ENCODE measurements at regions not wholly inside any gene's neighbourhood (a gene's known extent, or its start where the extent isn't known, plus 50 kb on each side); places are given as distances from the start of the nearest gene placed in this dataset.

GRCh38 chr9:2262386-2263071, 247.4 kb downstream of the SMARCA2 start:
- no peak for DNase-seq (ENCODE audit: low spot score)
- H3K27ac Mint-ChIP-seq (ENCODE audit: unreplicated experiment): no peak overlapping the region
- no peak overlapping the region for H3K4me3 Mint-ChIP-seq (ENCODE audit: unreplicated experiment)
- H3K4me1 Mint-ChIP-seq (ENCODE audit: unreplicated experiment): no peaks in the 10 kb centered on the region
- no peaks in the 10 kb centered on the region for H3K36me3 Mint-ChIP-seq (ENCODE audit: low read depth, unreplicated experiment)
- TF ChIP-seq, protein P1, sequence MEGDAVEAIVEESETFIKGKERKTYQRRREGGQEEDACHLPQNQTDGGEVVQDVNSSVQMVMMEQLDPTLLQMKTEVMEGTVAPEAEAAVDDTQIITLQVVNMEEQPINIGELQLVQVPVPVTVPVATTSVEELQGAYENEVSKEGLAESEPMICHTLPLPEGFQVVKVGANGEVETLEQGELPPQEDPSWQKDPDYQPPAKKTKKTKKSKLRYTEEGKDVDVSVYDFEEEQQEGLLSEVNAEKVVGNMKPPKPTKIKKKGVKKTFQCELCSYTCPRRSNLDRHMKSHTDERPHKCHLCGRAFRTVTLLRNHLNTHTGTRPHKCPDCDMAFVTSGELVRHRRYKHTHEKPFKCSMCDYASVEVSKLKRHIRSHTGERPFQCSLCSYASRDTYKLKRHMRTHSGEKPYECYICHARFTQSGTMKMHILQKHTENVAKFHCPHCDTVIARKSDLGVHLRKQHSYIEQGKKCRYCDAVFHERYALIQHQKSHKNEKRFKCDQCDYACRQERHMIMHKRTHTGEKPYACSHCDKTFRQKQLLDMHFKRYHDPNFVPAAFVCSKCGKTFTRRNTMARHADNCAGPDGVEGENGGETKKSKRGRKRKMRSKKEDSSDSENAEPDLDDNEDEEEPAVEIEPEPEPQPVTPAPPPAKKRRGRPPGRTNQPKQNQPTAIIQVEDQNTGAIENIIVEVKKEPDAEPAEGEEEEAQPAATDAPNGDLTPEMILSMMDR (IDR thresholded peaks at IDR 0.05; ENCODE audit: unreplicated experiment): no peak
- peaks cover 3% of the 10 kb centered on the region for H3K27me3 Mint-ChIP-seq (ENCODE audit: unreplicated experiment)
- H3K9me3 Mint-ChIP-seq (ENCODE audit: unreplicated experiment): no peaks in the 10 kb centered on the region

- Mint-ChIP-seq H3K27ac (ENCODE audit: unreplicated experiment) (no peak overlapping the region), H3K4me3 (ENCODE audit: unreplicated experiment) (no peak overlapping the region), H3K4me1 (ENCODE audit: unreplicated experiment) (no peaks in the 10 kb centered on the region), H3K36me3 (ENCODE audit: low read depth, unreplicated experiment) (no peaks in the 10 kb centered on the region), H3K27me3 (ENCODE audit: unreplicated experiment) (peaks cover 3% of the 10 kb centered on the region), H3K9me3 (ENCODE audit: unreplicated experiment) (no peaks in the 10 kb centered on the region)
- TF ChIP-seq, protein P1 (IDR thresholded peaks at IDR 0.05; ENCODE audit: unreplicated experiment): no peak
- no peak for DNase-seq (ENCODE audit: low spot score)
Measured at GRCh38 chr9:2263111-2263510, 248.0 kb downstream of the SMARCA2 start.

DNA sequence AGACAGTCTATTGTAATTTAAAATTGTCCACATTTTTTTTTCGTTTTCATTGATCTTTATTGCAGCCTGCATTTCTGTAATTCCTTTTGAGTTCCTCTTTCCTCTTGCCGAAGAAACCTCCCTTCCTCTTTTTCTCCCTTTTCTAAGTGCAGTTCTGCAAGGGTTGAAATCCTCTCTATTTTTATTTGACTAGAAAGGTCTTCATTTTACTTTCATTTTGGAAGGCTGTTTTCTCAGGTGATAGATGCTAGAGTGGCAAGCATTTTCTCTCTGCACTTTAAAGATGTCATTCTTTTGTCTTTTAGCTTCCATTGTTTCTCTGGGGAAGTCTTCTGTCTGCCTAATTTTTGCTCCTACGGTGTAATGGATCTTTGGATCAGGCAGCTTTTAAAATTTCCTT, 248.5 kb downstream of the SMARCA2 start:
- Mint-ChIP-seq H3K27ac (ENCODE audit: unreplicated experiment) (no peak overlapping the region), H3K36me3 (ENCODE audit: low read depth, unreplicated experiment) (no peaks in the 10 kb centered on the region)
- TF ChIP-seq, protein P1 (IDR thresholded peaks at IDR 0.05; ENCODE audit: unreplicated experiment): no peak

DNA sequence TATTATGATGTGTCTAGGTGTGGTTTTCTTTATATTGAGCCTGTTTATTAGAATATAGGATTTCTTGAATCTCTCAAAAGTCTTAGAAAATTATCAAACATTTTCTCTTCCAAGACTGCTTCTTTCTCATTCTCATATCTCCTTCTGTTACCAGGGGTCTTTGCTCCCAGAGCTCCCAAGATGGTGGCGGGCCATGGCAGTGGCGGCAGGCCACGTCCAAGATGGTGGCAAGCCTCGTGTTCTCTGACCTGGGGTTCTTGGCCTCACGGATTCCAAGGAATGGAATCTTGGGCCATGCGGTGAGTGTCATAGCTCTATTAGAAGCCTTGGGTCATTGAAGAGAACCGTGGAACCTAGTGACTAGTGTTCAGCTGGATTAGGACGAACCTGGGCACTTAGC, 248.9 kb downstream of the SMARCA2 start:
- H3K36me3 Mint-ChIP-seq (ENCODE audit: low read depth, unreplicated experiment): no peaks in the 10 kb centered on the region
- TF ChIP-seq, protein P1 (IDR thresholded peaks at IDR 0.05; ENCODE audit: unreplicated experiment): no peak
- no peak overlapping the region for H3K4me3 Mint-ChIP-seq (ENCODE audit: unreplicated experiment)
- peaks cover 3% of the 10 kb centered on the region for H3K27me3 Mint-ChIP-seq (ENCODE audit: unreplicated experiment)
- no peaks in the 10 kb centered on the region for H3K9me3 Mint-ChIP-seq (ENCODE audit: unreplicated experiment)
- no peaks in the 10 kb centered on the region for H3K4me1 Mint-ChIP-seq (ENCODE audit: unreplicated experiment)
- DNase-seq (ENCODE audit: low spot score): no peak
- no peak overlapping the region for H3K27ac Mint-ChIP-seq (ENCODE audit: unreplicated experiment)

More for the DNA sequence above, 248.5 kb downstream of the SMARCA2 start:
- Mint-ChIP-seq H3K4me3 (ENCODE audit: unreplicated experiment) (no peak overlapping the region), H3K9me3 (ENCODE audit: unreplicated experiment) (no peaks in the 10 kb centered on the region), H3K27me3 (ENCODE audit: unreplicated experiment) (peaks cover 3% of the 10 kb centered on the region), H3K4me1 (ENCODE audit: unreplicated experiment) (no peaks in the 10 kb centered on the region)
- DNase-seq (ENCODE audit: low spot score): no peak

- H3K27me3 Mint-ChIP-seq (ENCODE audit: unreplicated experiment): peaks cover 3% of the 10 kb centered on the region
- H3K27ac Mint-ChIP-seq (ENCODE audit: unreplicated experiment): no peak overlapping the region
- H3K36me3 Mint-ChIP-seq (ENCODE audit: low read depth, unreplicated experiment): no peaks in the 10 kb centered on the region
- no peaks in the 10 kb centered on the region for H3K4me1 Mint-ChIP-seq (ENCODE audit: unreplicated experiment)
- no peaks in the 10 kb centered on the region for H3K9me3 Mint-ChIP-seq (ENCODE audit: unreplicated experiment)
- no peak overlapping the region for H3K4me3 Mint-ChIP-seq (ENCODE audit: unreplicated experiment)
- TF ChIP-seq, protein P1 (IDR thresholded peaks at IDR 0.05; ENCODE audit: unreplicated experiment): no peak
- no peak for DNase-seq (ENCODE audit: low spot score)
Measured at GRCh38 chr9:2267181-2267745, 252.1 kb downstream of the SMARCA2 start.

All from endothelial cell (in vitro differentiated cells).